IMR-90 (cell line): ENCODE measurements at regions not wholly inside any gene's neighbourhood (a gene's known extent, or its start where the extent isn't known, plus 50 kb on each side); places are given as distances from the start of the nearest gene placed in this dataset.

Experiments used
- BHLHE40 ChIP-seq: fragments of 150-350 bp; IDR thresholded peaks from 2 replicates; pipeline ENCODE4 v1.6.1; 2016; ENCODE audit warnings: mild to moderate bottlenecking, low read depth, low read length
- NFE2L2 ChIP-seq: fragments of 150-350 bp; IDR thresholded peaks from 2 replicates; pipeline ENCODE4 v1.6.1; 2016; ENCODE audit warnings: low read depth, mild to moderate bottlenecking, low read length
- POLR2A ChIP-seq: IDR thresholded peaks from 2 replicates; pipeline ENCODE4 v1.6.1; 2012; ENCODE audit warnings: mild to moderate bottlenecking, low read depth, low read length
- RFX5 ChIP-seq: IDR thresholded peaks from 2 replicates; pipeline ENCODE4 v1.8.0; 2012; ENCODE audit warnings: low read depth, mild to moderate bottlenecking, low read length, moderate library complexity
- USF2 ChIP-seq: fragments of 150-350 bp; IDR thresholded peaks from 2 replicates; pipeline ENCODE4 v1.6.1; 2017; ENCODE audit warnings: mild to moderate bottlenecking, antibody characterized with exemption, low read length, low read depth
- TF ChIP-seq, protein P1 (sequence below): conservative IDR thresholded peaks from 2 replicates; pipeline ENCODE4 v1.5.1; 2012; ENCODE audit warnings: mild to moderate bottlenecking, low read depth, low read length, improper control_type of control experiment

DNA sequence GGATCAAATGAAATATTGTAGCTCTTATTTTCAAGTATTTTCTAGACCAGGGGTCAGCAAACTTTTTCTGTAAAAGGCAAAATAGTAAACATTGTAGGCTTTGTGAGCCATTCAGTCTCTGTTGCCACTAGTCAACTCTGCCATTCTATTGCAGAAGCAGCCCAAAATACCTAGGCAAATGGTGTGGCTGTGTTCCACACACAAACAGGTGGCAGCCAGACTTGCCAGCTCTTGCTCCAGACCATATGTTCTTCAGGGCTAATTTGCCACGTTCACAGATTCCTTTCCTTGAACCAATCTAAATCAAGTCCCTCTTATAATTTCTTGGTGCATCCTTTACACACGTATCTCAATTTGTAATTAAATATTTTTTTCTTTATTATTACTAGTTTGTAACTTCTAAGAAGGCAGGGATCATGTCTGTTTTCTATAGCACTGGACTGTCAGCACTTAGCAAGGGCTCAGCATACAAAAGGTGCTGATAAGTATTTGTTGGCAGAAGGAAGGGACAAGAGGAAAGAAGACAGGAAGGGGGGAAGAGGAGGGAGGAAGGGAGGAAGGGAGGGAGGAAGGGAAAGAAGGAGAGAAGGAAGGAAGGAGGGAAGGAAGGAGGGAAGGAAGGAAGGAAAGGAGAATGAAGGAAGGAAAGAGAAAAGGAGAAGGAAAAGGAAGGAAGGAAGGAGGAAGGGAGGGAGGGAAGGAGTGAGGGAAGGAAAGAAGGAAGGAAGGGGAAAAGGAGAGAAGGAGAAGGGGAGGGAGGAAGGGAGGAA, 106.5 kb upstream of the EDEM3 start:
- TF ChIP-seq POLR2A, result no peak
- TF ChIP-seq, protein P1, sequence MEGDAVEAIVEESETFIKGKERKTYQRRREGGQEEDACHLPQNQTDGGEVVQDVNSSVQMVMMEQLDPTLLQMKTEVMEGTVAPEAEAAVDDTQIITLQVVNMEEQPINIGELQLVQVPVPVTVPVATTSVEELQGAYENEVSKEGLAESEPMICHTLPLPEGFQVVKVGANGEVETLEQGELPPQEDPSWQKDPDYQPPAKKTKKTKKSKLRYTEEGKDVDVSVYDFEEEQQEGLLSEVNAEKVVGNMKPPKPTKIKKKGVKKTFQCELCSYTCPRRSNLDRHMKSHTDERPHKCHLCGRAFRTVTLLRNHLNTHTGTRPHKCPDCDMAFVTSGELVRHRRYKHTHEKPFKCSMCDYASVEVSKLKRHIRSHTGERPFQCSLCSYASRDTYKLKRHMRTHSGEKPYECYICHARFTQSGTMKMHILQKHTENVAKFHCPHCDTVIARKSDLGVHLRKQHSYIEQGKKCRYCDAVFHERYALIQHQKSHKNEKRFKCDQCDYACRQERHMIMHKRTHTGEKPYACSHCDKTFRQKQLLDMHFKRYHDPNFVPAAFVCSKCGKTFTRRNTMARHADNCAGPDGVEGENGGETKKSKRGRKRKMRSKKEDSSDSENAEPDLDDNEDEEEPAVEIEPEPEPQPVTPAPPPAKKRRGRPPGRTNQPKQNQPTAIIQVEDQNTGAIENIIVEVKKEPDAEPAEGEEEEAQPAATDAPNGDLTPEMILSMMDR, result no peak
- no peak for TF ChIP-seq RFX5
- no peak for TF ChIP-seq USF2
- TF ChIP-seq NFE2L2, result no peak
- TF ChIP-seq BHLHE40, result no peak
